Omental fat pad (tissue), 3 donors: ENCODE measurements at regions not wholly inside any gene's neighbourhood (a gene's known extent, or its start where the extent isn't known, plus 50 kb on each side); places are given as distances from the start of the nearest gene placed in this dataset.
A peak's percentile ranks its signal among the peaks of the same experiment; 100 is the strongest.

Experiments
- ATAC-seq: fragments of 150-250 bp; one replicate; pipeline ENCODE4 v1.9.1; 2016; ENCODE audit warnings: mild to moderate bottlenecking, moderate library complexity; ENCODE audit not compliant: low FRiP score
- DNase-seq: peaks from one replicate; pipeline ENCODE4 v3.0.0-alpha.2; 2019; ENCODE audit warnings: low spot score
- TF ChIP-seq, protein P1 (sequence below), 3 donors: fragments of 450-650 bp; IDR thresholded peaks; one replicate each; pipeline ENCODE4 v1.5.1; 2016 to 2017; ENCODE audit warnings: antibody characterized with exemption in 3 of 3, mild to moderate bottlenecking in 3 of 3, moderate library complexity in 2 of 3

DNA sequence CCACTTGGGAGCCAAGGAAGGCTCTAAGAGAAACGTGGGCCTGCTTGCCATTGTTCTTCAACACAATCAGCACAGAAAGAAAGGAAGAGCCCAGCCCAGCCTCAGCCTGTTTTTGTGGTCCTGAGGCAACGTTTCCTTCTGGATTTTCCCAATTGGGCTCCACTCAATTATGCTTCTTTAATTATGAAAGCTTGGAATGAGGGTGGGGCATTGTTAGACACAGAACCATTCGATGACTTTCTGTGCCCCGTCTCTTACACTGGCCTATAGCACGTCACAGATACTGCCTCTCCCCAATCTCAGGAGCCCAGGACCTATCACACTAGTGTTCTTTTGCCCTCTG is 207.4 kb downstream of the ZFP36L2 start:
- peak; percentile 16 for DNase-seq
- TF ChIP-seq, protein P1, sequence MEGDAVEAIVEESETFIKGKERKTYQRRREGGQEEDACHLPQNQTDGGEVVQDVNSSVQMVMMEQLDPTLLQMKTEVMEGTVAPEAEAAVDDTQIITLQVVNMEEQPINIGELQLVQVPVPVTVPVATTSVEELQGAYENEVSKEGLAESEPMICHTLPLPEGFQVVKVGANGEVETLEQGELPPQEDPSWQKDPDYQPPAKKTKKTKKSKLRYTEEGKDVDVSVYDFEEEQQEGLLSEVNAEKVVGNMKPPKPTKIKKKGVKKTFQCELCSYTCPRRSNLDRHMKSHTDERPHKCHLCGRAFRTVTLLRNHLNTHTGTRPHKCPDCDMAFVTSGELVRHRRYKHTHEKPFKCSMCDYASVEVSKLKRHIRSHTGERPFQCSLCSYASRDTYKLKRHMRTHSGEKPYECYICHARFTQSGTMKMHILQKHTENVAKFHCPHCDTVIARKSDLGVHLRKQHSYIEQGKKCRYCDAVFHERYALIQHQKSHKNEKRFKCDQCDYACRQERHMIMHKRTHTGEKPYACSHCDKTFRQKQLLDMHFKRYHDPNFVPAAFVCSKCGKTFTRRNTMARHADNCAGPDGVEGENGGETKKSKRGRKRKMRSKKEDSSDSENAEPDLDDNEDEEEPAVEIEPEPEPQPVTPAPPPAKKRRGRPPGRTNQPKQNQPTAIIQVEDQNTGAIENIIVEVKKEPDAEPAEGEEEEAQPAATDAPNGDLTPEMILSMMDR (IDR thresholded peaks at IDR 0.05), result no peak
- ATAC-seq, result no peak

DNA sequence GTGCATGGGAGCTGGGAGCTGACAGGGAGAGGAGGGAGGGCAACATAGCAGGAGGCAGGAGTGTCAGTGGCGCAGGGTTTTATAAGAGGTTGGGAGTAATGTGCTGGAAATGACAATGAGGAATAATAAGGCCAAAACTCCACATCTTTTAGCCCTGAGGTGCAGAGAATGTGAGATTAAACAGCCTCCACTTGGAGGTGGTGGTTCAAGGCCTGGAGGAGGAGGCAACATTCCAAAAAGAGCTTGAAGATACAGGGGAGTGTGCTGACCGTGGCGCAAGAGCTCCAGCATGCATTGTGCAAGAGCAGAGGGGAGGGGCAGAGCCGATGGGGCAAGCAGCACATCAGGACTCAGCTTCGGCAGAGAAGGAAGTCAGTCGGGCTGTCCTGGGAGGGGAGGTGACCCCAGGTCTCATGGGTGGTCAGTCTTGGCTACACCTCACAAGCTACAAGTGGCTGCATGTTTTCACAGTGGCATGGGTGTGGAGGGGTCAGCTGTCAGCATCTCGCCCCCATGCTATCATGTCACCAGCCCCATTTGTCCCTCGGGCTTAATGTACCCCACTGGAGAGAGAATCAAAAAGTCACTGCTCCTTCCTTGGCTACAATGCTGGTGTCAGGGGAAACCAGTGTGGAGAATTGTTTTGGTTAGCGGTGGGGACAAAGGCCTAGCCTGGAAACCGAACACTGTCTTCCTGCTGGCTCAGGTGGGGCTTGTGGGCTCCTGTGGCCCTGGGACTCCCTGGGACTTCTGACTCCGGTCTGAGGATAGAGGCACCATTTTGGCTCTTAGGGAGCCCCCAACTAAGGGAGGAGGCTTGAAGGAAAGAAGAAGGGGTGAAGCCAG is 208.0 kb downstream of the ZFP36L2 start:
- ATAC-seq (peak; percentile 97), DNase-seq (peak; percentile 79)
- TF ChIP-seq, protein P1 (IDR thresholded peaks at IDR 0.05), result no peak

DNA sequence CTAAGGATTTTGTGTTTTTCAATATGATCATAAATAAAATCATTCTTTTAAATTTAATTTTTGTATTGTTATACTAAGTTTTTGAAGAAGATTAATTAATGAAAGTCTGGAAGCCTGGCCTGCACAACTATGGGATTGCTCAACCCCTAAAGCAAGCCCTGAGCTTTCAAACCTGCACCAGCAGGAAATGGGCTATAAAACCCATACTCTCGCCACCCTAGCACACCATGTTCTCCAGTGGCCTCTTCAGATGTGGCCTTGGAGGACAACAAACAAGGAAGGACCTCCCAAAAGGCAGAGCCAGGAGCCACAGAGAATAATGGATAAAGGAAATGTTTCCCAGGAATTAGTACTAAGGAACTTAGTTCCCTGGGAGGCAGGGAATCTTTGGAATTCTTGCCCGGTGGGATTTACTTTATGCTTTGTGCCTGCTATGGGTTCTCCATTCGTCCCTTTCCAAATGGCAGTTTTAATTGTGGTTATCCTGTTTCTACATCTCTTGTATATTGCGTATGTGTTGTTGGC is 212.5 kb downstream of the ZFP36L2 start:
- TF ChIP-seq, protein P1 (IDR thresholded peaks at IDR 0.05), result no peak
- ATAC-seq (no peak), DNase-seq (no peak)

DNA sequence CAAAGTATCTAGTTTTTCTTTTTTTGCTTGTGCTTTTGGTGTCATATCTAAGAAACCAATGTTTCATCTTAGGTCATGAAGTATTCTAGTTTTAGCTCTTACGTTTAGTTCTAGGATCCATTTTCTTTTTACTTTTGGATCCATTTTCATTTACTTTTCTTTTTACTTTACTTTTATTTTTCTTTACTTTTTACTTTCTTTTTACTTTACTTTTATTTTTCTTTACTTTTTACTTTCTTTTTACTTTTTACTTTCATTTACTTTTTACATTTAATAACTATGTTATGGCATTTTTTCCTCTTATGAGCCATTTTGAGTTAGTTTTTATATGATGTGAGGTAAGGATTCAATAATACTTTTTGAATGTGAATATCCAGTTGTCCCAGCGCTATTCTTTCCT is 213.4 kb downstream of the ZFP36L2 start:
- ATAC-seq (no peak), DNase-seq (no peak)
- TF ChIP-seq, protein P1 (IDR thresholded peaks at IDR 0.05), result no peak

DNA sequence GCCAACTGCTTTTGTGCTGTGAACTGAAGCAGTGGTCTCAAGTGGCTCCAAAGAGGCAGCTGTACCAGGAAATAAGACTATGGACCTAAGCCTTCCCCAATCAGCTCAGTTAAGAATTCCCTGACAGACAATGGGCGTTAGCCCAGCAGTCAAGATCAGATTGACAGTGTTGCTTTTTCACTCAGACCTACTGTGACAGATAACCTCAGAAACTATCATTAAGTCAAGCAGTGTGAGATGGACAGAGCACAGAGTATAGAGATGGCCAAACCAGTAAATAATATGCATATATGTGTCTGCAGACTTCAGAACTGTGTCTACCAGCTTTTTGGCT is 215.3 kb downstream of the ZFP36L2 start:
- TF ChIP-seq, protein P1 (IDR thresholded peaks at IDR 0.05), result no peak
- DNase-seq (no peak), ATAC-seq (no peak)

DNA sequence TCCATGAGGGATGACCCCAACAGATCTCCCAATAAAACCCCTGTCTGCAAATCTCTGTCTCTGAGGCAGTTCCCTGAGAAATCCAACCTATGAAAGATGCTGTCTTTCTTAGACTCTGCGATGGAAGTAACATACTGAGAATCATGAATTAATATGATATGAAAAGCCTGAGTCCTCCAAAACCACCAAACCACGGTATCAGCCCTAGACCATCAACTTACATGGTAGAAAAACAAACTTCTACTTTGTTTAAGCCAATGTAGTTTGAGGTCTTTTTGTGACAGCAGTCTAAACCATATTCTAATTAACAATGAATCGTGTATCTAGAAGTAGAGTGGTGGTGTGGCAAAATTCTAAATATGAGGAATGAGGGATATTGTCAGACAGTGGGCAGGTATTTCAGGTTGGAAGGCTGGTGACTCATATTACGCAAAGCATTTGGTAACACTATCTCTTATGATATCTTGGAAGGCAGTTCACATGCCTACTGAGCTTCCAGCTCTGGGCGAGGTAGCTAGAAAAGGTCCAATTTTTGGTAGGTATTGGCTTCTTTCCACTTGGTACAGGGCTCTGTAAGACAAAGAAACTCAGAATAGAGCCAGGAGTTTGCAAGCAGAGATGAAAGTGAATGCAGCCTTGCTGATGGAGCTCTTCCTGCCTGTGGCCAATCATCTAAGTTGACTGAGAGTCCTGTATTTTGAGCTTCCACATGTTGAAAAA is 215.8 kb downstream of the ZFP36L2 start:
- TF ChIP-seq, protein P1 (IDR thresholded peaks at IDR 0.05), result no peak
- ATAC-seq (peak; percentile 64), DNase-seq (peak; percentile 14)
